GM18909 (cell line): ENCODE measurements at regions not wholly inside any gene's neighbourhood (a gene's known extent, or its start where the extent isn't known, plus 50 kb on each side); places are given as distances from the start of the nearest gene placed in this dataset.
"Not testable (repeated sequence)": the region's sequence is repeated elsewhere in the genome, so short reads cannot be mapped to it uniquely, and the experiment has no call there.

Source experiments
- ATAC-seq: cut with Tn5 transposase; IDR thresholded peaks from one replicate; pipeline ENCODE4 v1.9.1; 2021; ENCODE audit warnings: mild to moderate bottlenecking; ENCODE audit not compliant: unreplicated experiment, poor library complexity

DNA sequence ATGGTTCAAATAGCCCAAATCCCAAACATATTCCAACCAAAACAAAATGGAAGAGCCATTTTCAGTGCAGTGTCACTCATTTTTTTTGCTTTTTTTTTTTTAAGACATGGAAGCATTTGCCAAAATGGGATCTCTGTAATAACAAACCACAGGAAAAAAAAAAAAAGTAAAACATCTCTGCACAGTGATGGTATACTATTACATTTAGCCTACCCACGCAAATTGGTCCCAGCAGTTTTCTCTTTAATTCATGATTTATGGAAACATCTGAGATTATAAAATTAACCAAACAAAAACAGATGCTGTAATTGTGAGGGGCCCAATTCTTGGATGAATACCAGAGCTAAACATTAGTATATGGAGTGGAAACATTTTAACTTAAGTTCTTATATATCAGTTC lies 566.6 kb downstream of the ZNF608 start:
- no peak for ATAC-seq

DNA sequence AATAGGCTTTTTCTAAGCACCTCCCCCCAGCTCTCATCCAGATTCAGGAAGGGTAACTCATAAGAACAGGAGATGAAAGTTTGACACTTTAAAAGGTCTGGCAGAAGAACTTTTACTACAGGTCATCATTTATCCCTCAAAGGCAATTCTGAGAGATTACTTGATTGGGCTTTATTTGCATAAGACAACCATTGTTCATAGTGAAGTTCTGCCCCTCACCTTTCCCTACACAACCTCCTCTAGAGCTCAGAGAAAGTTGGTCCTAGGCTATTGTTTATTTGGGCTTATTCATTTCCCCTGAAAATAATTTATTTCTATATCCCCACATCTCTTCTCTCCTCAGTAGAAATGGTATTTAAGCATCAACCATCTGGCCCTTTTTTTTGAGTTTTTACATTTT lies 568.4 kb downstream of the ZNF608 start:
- ATAC-seq: no peak

DNA sequence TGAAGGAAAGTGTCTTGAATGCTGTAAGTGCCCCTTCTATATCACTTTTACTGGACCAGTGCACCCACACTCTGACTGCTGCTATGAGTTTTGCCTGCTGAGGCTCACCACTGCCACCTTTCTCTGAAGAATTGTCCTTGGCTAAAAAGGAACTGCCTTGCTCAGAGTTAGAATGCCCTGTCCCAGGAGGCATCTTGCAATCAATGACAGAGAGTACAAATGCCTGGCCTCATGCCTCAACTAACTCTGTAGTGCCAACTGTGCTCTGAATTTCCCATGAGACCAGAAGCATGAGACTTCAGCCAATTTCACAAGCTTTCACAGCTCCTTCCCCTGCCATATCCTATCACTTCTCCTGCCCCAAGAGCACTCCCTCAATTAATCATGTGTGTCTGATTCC lies 569.7 kb downstream of the ZNF608 start:
- no peak for ATAC-seq

DNA sequence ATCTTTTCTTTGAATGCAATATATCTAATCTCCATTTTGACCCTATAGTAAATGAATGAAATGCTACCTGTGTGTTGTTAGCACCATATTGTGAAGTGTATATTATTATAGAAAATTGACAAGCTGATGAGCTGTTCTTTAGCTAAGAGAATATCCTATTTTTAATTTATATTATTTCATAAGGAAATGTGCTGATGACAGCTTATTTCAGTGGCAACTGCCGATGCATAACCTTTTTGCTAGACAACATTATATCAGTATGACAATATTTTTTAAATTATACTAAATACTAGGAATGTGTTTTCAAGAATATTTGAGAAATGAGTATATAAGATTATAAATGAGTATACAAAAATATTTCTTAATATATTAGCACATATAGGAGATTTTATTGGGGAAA lies 573.1 kb downstream of the ZNF608 start:
- no peak for ATAC-seq

DNA sequence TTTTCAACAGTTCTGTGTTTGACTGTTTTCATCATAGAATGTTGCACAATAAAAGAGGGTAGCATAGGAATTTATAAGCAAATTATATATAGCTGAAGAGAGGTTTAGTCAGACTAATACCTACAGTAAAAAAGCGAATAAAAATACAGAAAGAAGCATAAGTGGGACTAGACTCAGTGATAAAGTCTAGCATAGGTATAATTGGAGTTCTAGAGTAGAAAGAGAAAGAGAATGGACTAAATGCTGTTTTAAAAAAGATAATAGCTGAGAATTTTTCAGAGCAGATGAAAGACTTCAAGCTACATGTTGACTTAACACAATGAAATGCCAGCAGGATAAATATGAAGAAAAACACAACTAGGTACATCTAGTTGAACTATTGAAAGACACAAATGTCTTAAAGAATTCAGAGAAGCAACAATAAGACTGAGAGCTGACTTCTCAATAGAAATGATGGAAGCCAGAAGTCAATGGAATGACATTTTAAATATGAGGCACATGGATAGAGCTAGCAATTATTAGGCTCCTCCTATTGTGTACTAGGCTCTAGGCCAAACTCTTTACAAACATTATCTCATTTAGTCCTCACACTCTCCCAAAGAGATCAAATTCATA lies 573.9 kb downstream of the ZNF608 start:
- no peak for ATAC-seq

DNA sequence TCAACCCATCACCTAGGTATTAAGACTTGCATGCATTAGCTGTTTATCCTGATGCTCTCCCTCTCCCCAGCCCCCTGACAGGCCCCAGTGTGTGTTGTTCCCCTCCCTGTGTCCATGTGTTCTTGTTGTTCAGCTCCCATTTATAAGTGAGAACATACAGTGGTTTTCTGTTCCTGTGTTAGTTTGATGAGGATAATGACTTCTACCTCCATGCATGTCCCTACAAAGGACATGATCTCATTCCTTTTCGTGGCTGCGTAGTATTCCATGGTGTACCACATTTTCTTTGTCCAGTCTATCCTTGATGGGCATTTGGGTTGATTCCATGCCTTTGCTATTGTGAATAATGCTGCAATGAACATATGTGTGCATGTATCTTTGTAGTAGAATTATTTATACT lies 578.3 kb downstream of the ZNF608 start:
- not testable (repeated sequence) for ATAC-seq

DNA sequence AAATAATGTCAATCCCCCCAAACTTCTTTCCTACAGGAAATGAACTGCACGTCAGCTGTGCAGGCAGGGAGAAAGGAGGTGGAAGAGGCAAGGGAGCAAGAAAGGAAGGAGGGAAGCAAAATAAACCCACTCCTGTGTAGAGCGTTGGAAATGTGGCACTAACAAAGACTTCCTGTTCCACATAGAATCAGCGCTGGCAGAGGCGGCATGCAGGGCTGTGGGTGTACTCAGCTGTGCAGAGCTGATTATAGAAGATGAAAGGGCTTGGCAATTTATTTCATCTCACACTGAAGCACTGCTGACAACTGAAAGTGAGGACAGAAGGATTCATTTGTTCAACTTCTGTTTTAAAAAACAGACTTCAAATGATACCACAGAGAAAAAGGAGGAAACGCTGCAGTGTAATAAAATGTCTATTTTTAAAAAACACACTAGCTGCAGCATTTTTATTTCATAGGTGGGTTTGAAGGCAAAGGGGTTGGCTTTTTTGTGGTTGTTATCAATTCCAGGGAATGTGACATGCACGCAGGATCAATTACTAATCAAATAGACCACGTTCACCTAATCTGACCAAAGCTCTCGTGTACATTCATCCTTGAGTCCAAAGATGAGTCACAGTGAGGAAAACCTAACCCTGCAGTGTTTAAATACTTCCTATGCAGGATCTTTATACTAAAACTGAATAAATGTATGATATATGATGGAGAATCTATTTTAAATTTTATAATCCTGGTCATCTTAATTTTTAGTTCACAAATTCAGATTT lies 583.5 kb downstream of the ZNF608 start:
- no peak for ATAC-seq

DNA sequence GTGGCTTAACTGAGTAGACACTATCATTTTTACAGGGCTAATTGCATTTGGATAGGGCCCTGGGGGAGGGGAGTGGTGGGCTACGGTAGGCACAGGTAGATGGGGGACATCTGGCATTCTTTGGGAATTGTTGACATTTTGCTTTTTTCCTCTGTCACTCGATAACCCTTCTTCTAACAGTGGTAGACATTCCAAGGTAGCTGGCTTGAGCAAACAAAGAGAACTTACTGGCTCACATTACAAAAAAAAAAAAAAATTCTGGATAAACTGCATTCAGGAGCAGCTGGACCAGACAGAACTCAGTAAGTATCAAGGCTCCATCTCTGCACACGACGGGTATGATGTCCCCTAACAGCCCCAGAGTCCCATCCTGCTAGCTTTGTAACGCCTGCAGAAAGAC lies 585.2 kb downstream of the ZNF608 start:
- no peak for ATAC-seq

DNA sequence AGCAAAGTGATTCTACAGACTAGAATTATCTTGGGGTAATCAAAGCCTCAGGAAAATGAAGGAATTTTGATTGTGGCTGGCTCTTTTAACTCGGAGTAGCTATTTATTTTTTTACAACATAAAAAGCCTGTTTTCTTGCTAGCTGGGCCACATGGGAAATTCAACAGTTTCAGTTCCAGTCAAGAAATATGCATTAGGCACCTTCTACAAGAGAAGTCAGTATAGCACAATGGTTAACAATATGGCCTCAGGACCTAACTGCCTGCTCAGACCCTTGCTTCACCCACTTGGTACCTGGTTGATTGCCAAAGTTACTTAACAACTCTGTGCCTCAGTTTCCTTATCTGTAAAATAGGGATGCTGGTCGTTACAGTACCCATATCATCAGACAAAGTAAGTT lies 586.2 kb downstream of the ZNF608 start:
- ATAC-seq: no peak

DNA sequence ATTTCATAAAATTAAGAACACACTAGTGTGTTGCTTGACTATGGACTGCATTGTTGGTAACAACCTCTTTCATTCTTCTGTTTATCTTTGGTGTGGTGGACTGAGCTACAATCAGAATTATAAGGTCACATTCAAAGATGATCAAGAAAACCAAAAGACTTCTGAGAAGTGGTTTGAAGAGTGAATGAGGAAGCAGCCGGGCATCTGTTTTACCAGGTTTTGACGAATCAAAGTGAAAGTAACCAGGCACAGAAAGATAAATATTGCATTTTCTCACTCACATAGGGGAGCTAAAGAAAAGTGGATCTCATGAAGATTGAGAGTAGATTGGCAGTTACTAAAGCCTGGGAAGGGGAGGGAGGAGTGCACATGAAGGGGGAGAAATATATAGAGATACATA lies 589.1 kb downstream of the ZNF608 start:
- ATAC-seq: peak; percentile 70

DNA sequence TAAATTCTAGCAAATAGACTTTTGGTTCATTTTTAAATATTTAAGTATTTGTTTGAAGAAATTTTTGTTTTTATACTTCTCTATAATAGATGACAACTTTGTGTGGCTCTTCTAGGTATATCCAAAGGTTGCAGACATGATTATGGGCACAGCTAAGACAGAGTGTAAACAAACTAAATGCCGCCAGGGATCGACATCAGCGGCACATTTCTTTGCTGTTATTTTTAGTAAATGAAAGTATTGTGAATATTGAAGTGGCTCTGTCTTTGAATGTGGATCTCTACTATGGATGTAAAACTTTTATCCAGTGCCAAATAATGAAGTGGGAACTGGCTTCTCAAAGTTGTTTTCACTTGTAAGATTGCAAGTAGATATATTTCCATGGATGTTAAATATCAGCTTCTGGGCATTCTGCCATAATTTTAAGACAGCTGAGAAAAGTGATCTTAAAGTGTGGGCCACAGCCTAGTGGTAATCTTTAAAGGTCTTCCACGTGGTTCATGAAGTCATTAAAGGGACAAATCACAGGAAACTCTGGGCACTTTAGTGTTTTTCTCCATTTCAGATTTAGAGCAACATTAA lies 589.9 kb downstream of the ZNF608 start:
- ATAC-seq: no peak

DNA sequence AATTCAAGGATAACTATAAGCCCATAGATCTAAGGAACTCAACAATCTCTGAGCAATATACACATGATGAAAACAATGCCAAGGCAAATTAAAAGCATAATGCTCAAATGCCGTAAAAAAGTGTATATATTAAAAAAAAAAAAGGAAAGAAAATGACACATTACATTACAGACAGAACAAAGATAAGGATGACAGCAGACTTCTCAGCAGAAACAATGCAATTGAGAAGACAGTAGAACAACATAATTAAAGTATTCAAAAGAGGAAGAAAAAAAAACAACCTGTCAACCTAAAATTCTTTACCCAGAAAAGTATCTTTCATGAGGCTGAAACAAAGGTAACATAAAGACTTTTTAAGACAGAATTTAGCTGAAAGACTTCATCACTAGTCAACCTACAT lies 591.7 kb downstream of the ZNF608 start:
- no peak for ATAC-seq

DNA sequence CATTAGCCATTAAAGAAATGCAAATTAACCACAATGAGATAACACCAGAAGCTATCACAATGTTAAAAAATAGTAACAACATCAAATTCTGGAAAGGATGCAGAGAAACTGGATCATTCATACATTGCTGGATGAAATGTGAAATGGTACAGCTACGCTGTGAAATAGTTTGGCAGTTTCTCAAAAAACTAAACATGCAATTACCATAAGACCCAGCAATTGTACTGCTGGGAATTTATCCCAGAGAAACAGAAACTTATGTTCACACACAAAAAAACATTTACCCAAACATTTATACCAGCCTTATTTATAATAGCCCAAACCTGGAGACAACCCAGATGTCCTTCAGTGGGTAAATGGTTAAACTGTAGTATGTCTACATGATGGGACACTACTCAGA lies 592.9 kb downstream of the ZNF608 start:
- ATAC-seq: no peak

DNA sequence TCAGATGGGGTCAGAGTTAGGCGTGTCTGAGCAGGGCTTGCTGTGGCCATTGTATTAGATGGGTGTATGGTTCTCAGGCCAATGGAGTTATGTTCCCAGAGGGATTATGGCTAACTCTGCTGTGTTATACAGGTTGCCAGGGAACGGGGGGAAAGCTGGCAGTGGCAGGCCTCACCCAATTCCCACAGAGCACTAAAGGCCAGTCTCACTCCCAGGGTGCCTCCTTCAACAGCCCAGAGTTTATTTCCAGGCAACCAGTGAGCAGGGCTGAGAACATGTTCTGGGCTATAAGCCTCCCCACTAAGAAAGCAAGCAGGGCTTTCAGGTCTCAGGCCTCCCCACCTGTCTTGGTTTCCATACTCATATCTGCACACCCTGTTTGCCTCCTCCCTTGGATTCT lies 597.9 kb downstream of the ZNF608 start:
- ATAC-seq: no peak

DNA sequence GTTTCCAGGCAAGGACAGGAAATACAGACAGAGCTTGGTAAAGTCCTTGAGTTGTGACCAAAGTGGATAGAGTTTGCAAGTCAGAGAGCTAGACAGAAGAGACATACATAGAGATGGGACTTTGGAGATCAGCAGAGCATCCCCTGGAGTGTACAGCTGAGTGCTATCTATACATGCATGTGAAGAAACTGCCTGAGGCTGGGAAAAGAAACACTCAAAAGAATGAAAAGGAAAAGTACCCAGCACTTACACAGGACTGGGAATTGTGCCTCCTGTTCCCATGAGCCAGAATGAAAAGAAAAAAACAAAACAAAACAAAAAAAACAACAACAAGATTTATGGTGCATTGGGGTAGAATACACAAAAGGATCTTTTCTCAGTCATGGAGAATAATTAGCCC lies 606.4 kb downstream of the ZNF608 start:
- ATAC-seq: no peak

DNA sequence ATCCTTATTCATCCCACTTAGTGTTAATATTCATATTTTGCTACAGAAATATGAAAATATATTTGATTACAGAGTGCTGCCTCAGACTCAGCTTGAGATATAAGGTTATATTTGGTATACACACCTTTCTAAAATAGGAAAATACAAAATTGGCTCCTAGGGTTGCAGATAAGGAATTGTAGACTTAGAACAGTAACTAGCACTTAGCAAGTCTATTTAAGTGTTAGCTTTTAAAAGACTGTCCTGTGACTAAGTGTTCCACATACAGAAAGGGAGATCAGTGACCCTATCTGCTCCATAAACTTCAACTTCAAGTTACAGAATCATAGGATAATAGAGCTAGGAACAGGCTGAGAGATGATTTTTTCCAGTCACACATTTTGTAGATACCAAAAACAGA lies 607.0 kb downstream of the ZNF608 start:
- no peak for ATAC-seq

DNA sequence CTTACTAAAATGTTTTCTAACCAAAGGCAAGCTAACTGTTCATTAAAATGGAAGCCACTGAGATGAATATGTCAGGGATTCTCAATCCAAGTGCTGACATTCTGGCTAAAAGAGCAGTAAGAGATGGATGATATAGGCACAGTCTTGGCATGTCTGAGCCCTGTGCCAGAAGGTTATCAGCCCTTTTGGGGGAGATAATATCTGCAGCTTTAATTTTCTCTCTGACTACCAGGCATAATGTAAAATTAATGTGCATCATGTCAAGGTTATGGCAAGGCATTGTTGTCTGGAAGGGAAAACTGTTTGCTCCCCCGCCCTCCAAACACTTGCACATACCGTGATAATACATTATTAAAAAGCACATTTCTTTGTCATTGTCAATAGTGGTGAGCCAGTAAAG lies 609.8 kb downstream of the ZNF608 start:
- no peak for ATAC-seq

DNA sequence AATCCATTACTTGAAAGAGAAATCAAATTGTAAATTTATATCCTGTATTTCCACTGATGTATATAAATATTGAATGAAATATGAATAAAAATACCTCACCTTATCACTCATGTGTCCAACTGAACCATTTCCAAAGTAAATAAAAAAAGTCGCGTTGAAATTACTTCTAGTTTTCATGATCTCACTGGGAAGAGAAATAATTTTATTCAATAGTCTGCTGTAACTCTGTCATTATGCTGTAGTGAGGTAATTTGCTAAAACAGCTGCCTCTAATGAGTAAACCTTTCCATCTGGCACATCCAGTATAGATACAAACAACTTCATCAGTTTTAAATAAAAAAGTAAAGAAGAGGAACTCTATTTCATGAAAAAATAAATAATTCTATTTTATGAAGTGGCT lies 611.5 kb downstream of the ZNF608 start:
- ATAC-seq: no peak

DNA sequence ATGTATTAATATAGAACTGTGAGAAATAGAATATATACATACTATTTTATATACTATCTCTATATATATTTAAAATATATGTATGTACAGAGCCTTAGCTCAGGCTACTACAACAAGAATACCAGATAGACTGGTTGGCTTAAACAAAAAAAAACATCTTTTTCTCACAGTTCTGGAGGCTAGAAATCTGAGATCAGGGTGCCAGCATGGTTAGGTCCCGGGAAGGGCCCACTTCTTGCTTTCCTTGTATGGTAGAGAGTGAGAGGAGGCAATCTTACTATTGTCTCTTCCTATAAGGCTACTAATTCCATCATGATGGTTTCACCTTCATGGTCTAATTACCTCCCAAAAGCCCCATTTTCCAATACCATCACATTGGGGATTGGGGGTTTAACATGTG lies 613.0 kb downstream of the ZNF608 start:
- no peak for ATAC-seq

DNA sequence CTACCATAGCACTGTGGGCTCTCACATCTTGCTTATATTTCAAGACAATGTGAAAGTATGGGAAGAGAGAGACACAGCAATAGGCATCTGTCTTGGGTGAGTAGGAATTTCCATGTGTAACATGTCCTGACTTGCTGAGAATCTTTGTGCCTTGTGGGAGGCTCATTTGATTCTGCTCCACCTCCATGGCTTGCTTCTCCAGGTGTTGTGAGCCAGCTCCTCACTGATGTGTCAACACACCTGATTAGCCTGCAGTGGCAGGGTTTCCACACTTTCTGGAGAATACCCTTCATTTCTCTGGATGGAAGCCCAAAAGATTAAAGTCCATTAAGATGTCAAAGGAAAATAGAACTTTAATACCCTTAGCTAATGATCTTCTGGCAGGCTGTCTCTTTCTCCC lies 613.6 kb downstream of the ZNF608 start:
- no peak for ATAC-seq

DNA sequence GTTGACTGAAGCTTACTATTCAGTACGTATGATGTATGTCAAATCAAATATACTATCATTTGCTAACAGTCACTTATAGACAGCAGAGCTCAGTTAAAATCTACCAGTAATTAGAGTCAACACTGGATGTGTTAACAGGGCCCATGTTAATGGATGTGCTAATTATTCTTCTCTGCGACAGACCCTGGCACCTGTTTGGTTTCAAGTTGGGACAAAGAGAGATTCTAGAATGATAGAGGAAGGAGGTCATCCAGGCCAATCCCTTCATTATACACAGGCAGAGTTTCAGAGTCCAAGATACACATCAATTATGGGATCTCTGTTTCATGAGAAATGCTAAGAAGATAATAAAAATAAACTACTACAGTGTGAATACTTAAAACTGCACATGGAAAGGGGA lies 615.0 kb downstream of the ZNF608 start:
- ATAC-seq: no peak

DNA sequence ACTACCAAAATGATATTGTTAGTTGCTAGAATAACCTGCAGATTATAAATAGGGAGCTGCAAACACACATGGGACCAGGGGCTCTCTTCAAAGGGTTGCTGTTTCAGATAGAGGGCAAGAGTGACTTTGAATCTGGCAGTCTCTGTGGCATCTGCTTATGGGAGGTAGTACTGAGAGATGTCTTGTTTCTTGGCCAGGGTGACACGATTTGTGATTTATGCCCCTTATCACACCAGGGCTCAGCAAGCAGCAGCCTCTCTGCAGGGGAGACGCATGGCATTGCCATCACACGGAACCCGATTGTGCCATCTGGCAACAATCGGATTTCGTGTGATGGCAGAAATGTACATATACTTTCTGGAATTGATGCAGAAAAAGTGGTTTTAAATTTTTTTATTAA lies 615.6 kb downstream of the ZNF608 start:
- ATAC-seq: no peak
